GM23248 (cell line): ENCODE measurements at regions not wholly inside any gene's neighbourhood (a gene's known extent, or its start where the extent isn't known, plus 50 kb on each side); places are given as distances from the start of the nearest gene placed in this dataset.
"Not testable (repeated sequence)": the region's sequence is repeated elsewhere in the genome, so short reads cannot be mapped to it uniquely, and the experiment has no call there.

Experiments used
- EZH2 ChIP-seq: fragments of 200-600 bp; sonication (generic); IDR thresholded peaks from 2 replicates; pipeline ENCODE4 v1.6.1; 2018; ENCODE audit warnings: antibody characterized with exemption, mild to moderate bottlenecking; ENCODE audit not compliant: insufficient read depth, poor library complexity, severe bottlenecking
- EZH2phosphoT487 ChIP-seq: fragments of 200-600 bp; sonication (generic); IDR thresholded peaks from 2 replicates; pipeline ENCODE4 v1.6.1; 2018; ENCODE audit warnings: antibody characterized with exemption, moderate library complexity, mild to moderate bottlenecking, low read depth; ENCODE audit not compliant: insufficient read depth

DNA sequence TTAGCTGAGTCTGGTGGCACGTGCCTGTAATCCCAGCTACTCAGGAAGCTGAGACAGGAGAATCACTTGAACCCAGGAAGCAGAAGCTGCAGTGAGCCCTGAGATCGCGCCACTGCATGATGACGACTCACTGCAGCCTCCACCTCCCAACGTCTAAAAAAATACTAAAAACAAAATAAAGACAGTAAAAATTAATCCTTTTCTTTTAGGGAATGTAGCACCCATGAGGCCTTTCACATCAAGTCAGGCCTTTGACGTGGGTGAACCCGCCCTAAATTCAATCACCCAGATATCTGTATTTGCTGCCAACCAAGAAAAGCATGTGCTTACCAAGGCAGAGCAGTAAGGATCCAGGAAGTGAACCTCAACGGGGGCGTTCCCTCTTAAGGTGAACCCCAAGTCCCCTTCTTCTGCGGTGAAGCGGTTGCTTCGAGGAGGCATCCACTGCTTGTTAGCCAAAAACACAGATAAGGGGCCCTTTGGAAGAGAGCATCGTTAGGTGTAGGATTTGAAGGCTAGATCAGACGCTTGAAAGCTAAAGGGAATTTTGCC is 301.2 kb downstream of the GOLGA6L6 start:
- not testable (repeated sequence) for TF ChIP-seq EZH2phosphoT487, EZH2
